Gastroesophageal sphincter (tissue), 4 donors: ENCODE measurements at regions not wholly inside any gene's neighbourhood (a gene's known extent, or its start where the extent isn't known, plus 50 kb on each side); places are given as distances from the start of the nearest gene placed in this dataset.
A peak's percentile ranks its signal among the peaks of the same experiment; 100 is the strongest.

Source experiments
- ATAC-seq: fragments of 150-250 bp; one replicate; pipeline ENCODE4 v1.9.1; 2016; ENCODE audit warnings: mild to moderate bottlenecking, moderate library complexity
- H3K27ac ChIP-seq, 4 donors: fragments of 200-600 bp; sonication (generic) in 3 of 4; 1 replicate in 3 of 4; 2 replicates in 1 of 4; pipeline ENCODE4 v1.5.1; 2016 to 2019
- H3K27me3 ChIP-seq: fragments of 200-600 bp; sonication (generic); one replicate; pipeline ENCODE4 v1.5.1; 2019
- H3K36me3 ChIP-seq, 2 donors: fragments of 200-600 bp; sonication (generic); one replicate each; pipeline ENCODE4 v1.5.1; 2019; ENCODE audit warnings: control low read depth in 1 of 2
- H3K4me1 ChIP-seq, 3 donors: fragments of 200-600 bp; sonication (generic); 1 replicate in 2 of 3; 2 replicates in 1 of 3; pipeline ENCODE4 v1.5.1; 2016 to 2019; ENCODE audit warnings: control low read depth in 2 of 3
- H3K4me3 ChIP-seq, 2 donors: fragments of 200-600 bp; sonication (generic); one replicate each; pipeline ENCODE4 v1.5.1; 2019; ENCODE audit warnings: mild to moderate bottlenecking in 1 of 2, moderate library complexity in 1 of 2
- H3K9me3 ChIP-seq, 3 donors: fragments of 200-600 bp; sonication (generic); one replicate each; pipeline ENCODE4 v1.5.1; 2017 to 2019; ENCODE audit warnings: control low read depth in 2 of 3
- EP300 ChIP-seq: sonication (generic); formaldehyde crosslinking; IDR thresholded peaks from one replicate; pipeline ENCODE4 v1.6.1; 2017; ENCODE audit warnings: antibody characterized with exemption, mild to moderate bottlenecking
- POLR2A ChIP-seq, 2 donors: fragments of 450-650 bp; IDR thresholded peaks; one replicate each; pipeline ENCODE4 v1.6.1; 2017; ENCODE audit warnings: antibody characterized with exemption in 2 of 2, mild to moderate bottlenecking in 2 of 2, moderate library complexity in 1 of 2
- POLR2AphosphoS5 ChIP-seq: sonication (generic); formaldehyde crosslinking; IDR thresholded peaks from one replicate; pipeline ENCODE4 v1.6.1; 2017; ENCODE audit warnings: antibody characterized with exemption
- WGBS, 2 donors: methylation state at CpG; one replicate each; pipeline ENCODE4 v1.1.5; 2018; ENCODE audit warnings: low coverage in 1 of 2; 5-methylcytosine and 5-hydroxymethylcytosine counted together
- TF ChIP-seq, protein P1 (sequence below), 4 experiments: fragments of 200-600 bp in 2 of 4; fragments of 450-650 bp in 2 of 4; sonication (generic) in 1 of 4; IDR thresholded peaks; one replicate each; pipeline ENCODE4 v1.5.1; 2017 to 2019; ENCODE audit warnings: antibody characterized with exemption in 4 of 4, mild to moderate bottlenecking in 2 of 4, moderate library complexity in 2 of 4

GRCh38 chr2:66697366-66697765, 262.4 kb downstream of the MEIS1 start:
- Histone ChIP-seq H3K9me3 (no peaks in the 10 kb centered on the region), H3K4me1 (peaks cover 4 to 73% (median 24%) of the 10 kb centered on the region in 3 donors), H3K4me3 (peak overlapping the region in 1 of 2 donors; percentile 1), H3K36me3 (no peaks in the 10 kb centered on the region), H3K27me3 (no peaks in the 10 kb centered on the region), H3K27ac (peak overlapping the region; percentile 79 to 95 (median 84))
- 17 to 25% methylated on average over 4 of the region's 4 CpGs for WGBS, 2 donors
- no peak for ATAC-seq
- no peak for TF ChIP-seq POLR2A (IDR thresholded peaks at IDR 0.05)
- TF ChIP-seq EP300 = no peak
- TF ChIP-seq, protein P1, sequence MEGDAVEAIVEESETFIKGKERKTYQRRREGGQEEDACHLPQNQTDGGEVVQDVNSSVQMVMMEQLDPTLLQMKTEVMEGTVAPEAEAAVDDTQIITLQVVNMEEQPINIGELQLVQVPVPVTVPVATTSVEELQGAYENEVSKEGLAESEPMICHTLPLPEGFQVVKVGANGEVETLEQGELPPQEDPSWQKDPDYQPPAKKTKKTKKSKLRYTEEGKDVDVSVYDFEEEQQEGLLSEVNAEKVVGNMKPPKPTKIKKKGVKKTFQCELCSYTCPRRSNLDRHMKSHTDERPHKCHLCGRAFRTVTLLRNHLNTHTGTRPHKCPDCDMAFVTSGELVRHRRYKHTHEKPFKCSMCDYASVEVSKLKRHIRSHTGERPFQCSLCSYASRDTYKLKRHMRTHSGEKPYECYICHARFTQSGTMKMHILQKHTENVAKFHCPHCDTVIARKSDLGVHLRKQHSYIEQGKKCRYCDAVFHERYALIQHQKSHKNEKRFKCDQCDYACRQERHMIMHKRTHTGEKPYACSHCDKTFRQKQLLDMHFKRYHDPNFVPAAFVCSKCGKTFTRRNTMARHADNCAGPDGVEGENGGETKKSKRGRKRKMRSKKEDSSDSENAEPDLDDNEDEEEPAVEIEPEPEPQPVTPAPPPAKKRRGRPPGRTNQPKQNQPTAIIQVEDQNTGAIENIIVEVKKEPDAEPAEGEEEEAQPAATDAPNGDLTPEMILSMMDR (IDR thresholded peaks at IDR 0.05) = no peak
- TF ChIP-seq POLR2AphosphoS5 = no peak

DNA sequence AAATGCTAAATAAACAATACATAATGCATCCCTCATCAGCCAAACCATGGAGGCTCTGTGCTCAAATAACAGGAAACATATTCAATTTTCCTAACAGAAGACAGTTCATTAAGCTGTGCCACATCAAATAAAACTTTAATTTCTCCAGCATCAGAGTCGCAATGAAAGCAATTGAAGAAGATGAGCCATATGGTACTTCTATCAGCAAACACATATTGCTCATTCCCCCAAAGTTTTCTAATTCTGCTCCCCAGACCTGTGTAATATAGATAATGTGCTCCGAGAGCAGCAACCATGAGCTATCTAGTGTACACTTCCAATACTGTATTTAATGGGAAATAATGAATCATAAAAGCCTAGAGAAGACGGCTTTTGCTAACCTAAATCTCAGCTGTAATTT, 263.2 kb downstream of the MEIS1 start:
- no peak for ATAC-seq
- H3K4me1 ChIP-seq = peaks cover 4 to 76% (median 27%) of the 10 kb centered on the region in 3 donors
- peak overlapping the region; percentile 79 to 95 (median 84) for H3K27ac ChIP-seq
- no peaks in the 10 kb centered on the region for H3K27me3 ChIP-seq
- no peaks in the 10 kb centered on the region for H3K9me3 ChIP-seq
- TF ChIP-seq POLR2AphosphoS5 = no peak
- H3K4me3 ChIP-seq = peak overlapping the region in 1 of 2 donors; percentile 7
- H3K36me3 ChIP-seq = no peaks in the 10 kb centered on the region
- 14 to 40% methylated on average over 3 of the region's 3 CpGs for WGBS, 2 donors

GRCh38 chr2:66698576-66699239, 263.8 kb downstream of the MEIS1 start:
- peak overlapping the region; percentile 79 to 95 (median 84) for H3K27ac ChIP-seq
- peak overlapping the region in 1 of 2 donors; percentile 7 for H3K4me3 ChIP-seq
- peaks cover 4 to 76% (median 27%) of the 10 kb centered on the region in 3 donors for H3K4me1 ChIP-seq
- WGBS, 2 donors = 12 to 23% methylated on average over 2 to 5 of the region's 5 CpGs
- TF ChIP-seq POLR2AphosphoS5 = no peak
- no peak for TF ChIP-seq POLR2A (IDR thresholded peaks at IDR 0.05)
- TF ChIP-seq, protein P1 (IDR thresholded peaks at IDR 0.05) = no peak
- TF ChIP-seq EP300 = no peak
- H3K27me3 ChIP-seq = no peaks in the 10 kb centered on the region
- no peak for ATAC-seq
- no peaks in the 10 kb centered on the region for H3K36me3 ChIP-seq
- H3K9me3 ChIP-seq = no peaks in the 10 kb centered on the region

GRCh38 chr2:66699416-66699792, 264.5 kb downstream of the MEIS1 start:
- no peak for ATAC-seq

DNA sequence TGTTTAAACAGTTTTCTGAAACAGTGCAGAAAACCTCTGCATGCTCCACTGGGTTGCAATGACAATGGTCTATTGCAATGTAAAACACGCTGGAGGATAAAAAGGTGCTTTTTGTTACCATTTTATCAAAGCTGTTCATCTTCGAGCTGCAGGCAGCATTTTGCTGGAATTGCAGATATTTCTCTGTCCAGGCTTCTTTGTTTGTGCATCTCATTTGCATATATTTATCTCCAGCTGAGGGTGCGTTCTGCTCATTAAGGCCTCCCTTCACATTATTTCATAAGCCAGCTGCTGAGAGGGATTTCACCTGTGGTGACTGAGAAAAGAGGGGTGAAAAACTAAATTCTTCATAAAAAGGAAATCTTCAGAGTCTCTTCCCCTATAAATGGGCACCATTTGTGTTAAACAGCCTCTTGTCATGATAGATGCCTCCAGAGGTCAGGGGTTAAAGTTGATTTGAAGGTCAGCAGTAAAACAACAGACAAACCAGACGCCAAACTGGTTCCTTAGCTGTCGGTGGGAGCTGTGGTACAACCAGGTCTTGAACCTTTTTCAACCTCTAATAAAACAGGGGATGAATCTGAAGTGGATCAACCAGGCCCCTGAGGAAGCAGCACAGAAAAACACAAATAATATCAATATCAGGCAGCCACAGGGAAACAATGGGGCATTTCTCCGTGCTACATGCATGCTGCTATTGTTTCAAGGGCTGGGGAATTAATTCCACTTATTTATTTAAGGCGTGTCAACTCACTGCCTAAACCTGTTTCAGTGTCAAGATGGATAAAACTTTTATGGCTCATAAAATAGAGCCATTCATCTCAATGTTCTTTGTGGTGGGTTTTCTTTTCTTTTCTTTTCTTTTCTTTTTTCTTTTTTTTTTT, 265.1 kb downstream of the MEIS1 start:
- ATAC-seq = no peak
- 30 to 33% methylated on average over 5 to 7 of the region's 7 CpGs for WGBS, 2 donors
- peak overlapping the region; percentile 79 to 95 (median 84) for H3K27ac ChIP-seq

More at GRCh38 chr2:66699416-66699792, 264.5 kb downstream of the MEIS1 start:
- Histone ChIP-seq H3K27me3 (no peaks in the 10 kb centered on the region), H3K4me3 (peak overlapping the region in 1 of 2 donors; percentile 7), H3K9me3 (no peaks in the 10 kb centered on the region), H3K4me1 (peaks cover 4 to 70% (median 27%) of the 10 kb centered on the region in 3 donors), H3K36me3 (no peaks in the 10 kb centered on the region), H3K27ac (peak overlapping the region; percentile 79 to 95 (median 84))
- WGBS, 2 donors = 20 to 58% methylated on average over 4 of the region's 4 CpGs
- no peak for TF ChIP-seq POLR2A (IDR thresholded peaks at IDR 0.05)
- no peak for TF ChIP-seq EP300
- TF ChIP-seq POLR2AphosphoS5 = no peak
- TF ChIP-seq, protein P1 (IDR thresholded peaks at IDR 0.05) = no peak

More for the DNA sequence above, 265.1 kb downstream of the MEIS1 start:
- H3K27me3 ChIP-seq = no peaks in the 10 kb centered on the region
- TF ChIP-seq, protein P1 (IDR thresholded peaks at IDR 0.05) = no peak
- TF ChIP-seq POLR2A (IDR thresholded peaks at IDR 0.05) (no peak), POLR2AphosphoS5 (no peak)
- H3K4me3 ChIP-seq = no peak overlapping the region
- peaks cover 4 to 64% (median 25%) of the 10 kb centered on the region in 3 donors for H3K4me1 ChIP-seq
- no peaks in the 10 kb centered on the region for H3K36me3 ChIP-seq
- no peaks in the 10 kb centered on the region for H3K9me3 ChIP-seq
